Caco-2 (cell line): ENCODE measurements at regions not wholly inside any gene's neighbourhood (a gene's known extent, or its start where the extent isn't known, plus 50 kb on each side); places are given as distances from the start of the nearest gene placed in this dataset.

ENCODE experiments used
- BruUV-seq: library from RNA; stranded (reverse); fragments of 400-500 nt; replicated peaks from 2 replicates; lab custom pipeline; 2021; lab: Mats Ljungman, UMichigan
- CTCF ChIA-PET: fragments of 300-600 bp; sonication (Branson Sonifier 250); formaldehyde crosslinking; loops from one replicate; lab custom pipeline; 2022; ENCODE audit warnings: antibody characterized with exemption; lab: Charles Lee
- POLR2A ChIA-PET: fragments of 300-600 bp; sonication (Branson Sonifier 250); formaldehyde crosslinking; loops from one replicate; lab custom pipeline; 2022; ENCODE audit warnings: antibody characterized with exemption; lab: Charles Lee
- DNase-seq, 2 experiments: peaks; one replicate each; pipeline versions ENCODE4 v3.0.0 to v3.0.0-alpha.2; 2020 to 2022
- H3K27me3 ChIP-seq: replicated peaks from 2 replicates; pipeline ENCODE4 v1.6.0; 2011; ENCODE audit warnings: low read length; ENCODE audit not compliant: control insufficient read depth, insufficient read depth
- H3K36me3 ChIP-seq: 2 replicates; pipeline ENCODE4 v1.5.1; 2011; ENCODE audit warnings: low read length; ENCODE audit not compliant: control insufficient read depth, insufficient read depth
- H3K4me1 ChIP-seq: fragments of 250-450 bp; sonication (Bioruptor Pico); 2 replicates; pipeline ENCODE4 v1.5.1; 2020; ENCODE audit warnings: mild to moderate bottlenecking
- H3K4me3 ChIP-seq: 2 replicates; pipeline ENCODE4 v1.5.1; 2011; ENCODE audit warnings: low read depth, mild to moderate bottlenecking, control low read depth, low read length
- H3K9me3 ChIP-seq: fragments of 250-450 bp; sonication (Bioruptor Pico); 2 replicates; pipeline ENCODE4 v1.5.1; 2020; ENCODE audit warnings: mild to moderate bottlenecking, moderate library complexity
- H3K27ac Mint-ChIP-seq: one replicate; pipeline ENCODE4 v1.8.0; 2022; ENCODE audit warnings: mixed read lengths; ENCODE audit not compliant: unreplicated experiment
- H3K27me3 Mint-ChIP-seq: one replicate; pipeline ENCODE4 v1.8.0; 2022; ENCODE audit warnings: mixed read lengths; ENCODE audit not compliant: insufficient read depth, unreplicated experiment
- H3K36me3 Mint-ChIP-seq: one replicate; pipeline ENCODE4 v1.8.0; 2022; ENCODE audit warnings: mild to moderate bottlenecking, mixed read lengths; ENCODE audit not compliant: insufficient read depth, unreplicated experiment
- H3K4me1 Mint-ChIP-seq: one replicate; pipeline ENCODE4 v1.8.0; 2022; ENCODE audit warnings: low read depth, mixed read lengths; ENCODE audit not compliant: unreplicated experiment
- H3K4me3 Mint-ChIP-seq: one replicate; pipeline ENCODE4 v1.8.0; 2022; ENCODE audit warnings: mild to moderate bottlenecking, moderate library complexity, mixed read lengths; ENCODE audit not compliant: unreplicated experiment
- H3K9me3 Mint-ChIP-seq: one replicate; pipeline ENCODE4 v1.8.0; 2022; ENCODE audit warnings: mixed read lengths; ENCODE audit not compliant: unreplicated experiment
- intact Hi-C: fragments of 100-400 bp; cut with micrococcal nuclease; formaldehyde crosslinking; loops from one replicate; pipeline ENCODE4 v1.10.0; 2022; ENCODE audit not compliant: unreplicated experiment
- TF ChIP-seq, protein P1 (sequence below), 2 experiments: fragments of 200-600 bp in 1 of 2; IDR thresholded peaks; 1 replicate in 1 of 2; 2 replicates in 1 of 2; pipeline versions ENCODE4 v1.5.1 to v1.8.0; 2011 to 2022; ENCODE audit warnings: antibody characterized with exemption in 1 of 2, control low read depth in 1 of 2, inconsistent platforms in 1 of 2, low read depth in 1 of 2, low read length in 1 of 2, mild to moderate bottlenecking in 1 of 2, moderate library complexity in 1 of 2; ENCODE audit not compliant: insufficient read depth in 1 of 2, severe bottlenecking in 1 of 2, unreplicated experiment in 1 of 2

DNA sequence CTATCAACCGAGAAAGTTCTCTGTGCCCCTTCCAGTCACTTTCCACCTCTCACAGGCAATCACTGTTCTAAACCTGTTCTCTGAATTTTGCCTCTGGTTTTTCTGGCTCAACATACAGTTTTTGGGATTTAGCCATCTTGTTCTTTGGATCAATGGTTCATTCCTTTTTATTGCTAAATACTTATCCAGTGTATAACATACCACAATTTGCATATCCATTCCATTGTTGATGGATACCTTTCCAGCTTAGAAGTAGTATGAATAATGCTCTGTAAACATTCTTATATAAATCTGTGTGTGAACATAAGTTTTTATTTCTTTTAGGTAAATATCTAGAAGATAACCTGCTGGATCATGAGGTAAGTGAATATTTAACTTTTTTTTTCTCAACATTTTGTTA is 87.8 kb upstream of the FNDC3B start:
- no peaks in the 10 kb centered on the region for H3K9me3 Mint-ChIP-seq
- DNase-seq = no peak
- Histone ChIP-seq H3K36me3 (no peaks in the 10 kb centered on the region), H3K4me1 (0 out of 2 replicates have a peak, but pooled peaks cover 6% of the 10 kb centered on the region), H3K27me3 (no peaks in the 10 kb centered on the region), H3K4me3 (no peak overlapping the region), H3K9me3 (no peaks in the 10 kb centered on the region)
- no peak overlapping the region for H3K27ac Mint-ChIP-seq
- H3K4me1 Mint-ChIP-seq = peaks cover 6% of the 10 kb centered on the region
- CTCF ChIA-PET = no interaction called here
- no TSS peak for BruUV-seq
- intact Hi-C loops = no loop called here
- TF ChIP-seq, protein P1, sequence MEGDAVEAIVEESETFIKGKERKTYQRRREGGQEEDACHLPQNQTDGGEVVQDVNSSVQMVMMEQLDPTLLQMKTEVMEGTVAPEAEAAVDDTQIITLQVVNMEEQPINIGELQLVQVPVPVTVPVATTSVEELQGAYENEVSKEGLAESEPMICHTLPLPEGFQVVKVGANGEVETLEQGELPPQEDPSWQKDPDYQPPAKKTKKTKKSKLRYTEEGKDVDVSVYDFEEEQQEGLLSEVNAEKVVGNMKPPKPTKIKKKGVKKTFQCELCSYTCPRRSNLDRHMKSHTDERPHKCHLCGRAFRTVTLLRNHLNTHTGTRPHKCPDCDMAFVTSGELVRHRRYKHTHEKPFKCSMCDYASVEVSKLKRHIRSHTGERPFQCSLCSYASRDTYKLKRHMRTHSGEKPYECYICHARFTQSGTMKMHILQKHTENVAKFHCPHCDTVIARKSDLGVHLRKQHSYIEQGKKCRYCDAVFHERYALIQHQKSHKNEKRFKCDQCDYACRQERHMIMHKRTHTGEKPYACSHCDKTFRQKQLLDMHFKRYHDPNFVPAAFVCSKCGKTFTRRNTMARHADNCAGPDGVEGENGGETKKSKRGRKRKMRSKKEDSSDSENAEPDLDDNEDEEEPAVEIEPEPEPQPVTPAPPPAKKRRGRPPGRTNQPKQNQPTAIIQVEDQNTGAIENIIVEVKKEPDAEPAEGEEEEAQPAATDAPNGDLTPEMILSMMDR (IDR thresholded peaks at IDR 0.05; ENCODE audit: insufficient read depth in 1 of 2, low read depth in 1 of 2, low read length in 1 of 2, severe bottlenecking in 1 of 2, unreplicated experiment in 1 of 2) = no peak
- H3K4me3 Mint-ChIP-seq = no peak overlapping the region
- POLR2A ChIA-PET = no interaction called here
- no peaks in the 10 kb centered on the region for H3K36me3 Mint-ChIP-seq
- H3K27me3 Mint-ChIP-seq = no peaks in the 10 kb centered on the region

DNA sequence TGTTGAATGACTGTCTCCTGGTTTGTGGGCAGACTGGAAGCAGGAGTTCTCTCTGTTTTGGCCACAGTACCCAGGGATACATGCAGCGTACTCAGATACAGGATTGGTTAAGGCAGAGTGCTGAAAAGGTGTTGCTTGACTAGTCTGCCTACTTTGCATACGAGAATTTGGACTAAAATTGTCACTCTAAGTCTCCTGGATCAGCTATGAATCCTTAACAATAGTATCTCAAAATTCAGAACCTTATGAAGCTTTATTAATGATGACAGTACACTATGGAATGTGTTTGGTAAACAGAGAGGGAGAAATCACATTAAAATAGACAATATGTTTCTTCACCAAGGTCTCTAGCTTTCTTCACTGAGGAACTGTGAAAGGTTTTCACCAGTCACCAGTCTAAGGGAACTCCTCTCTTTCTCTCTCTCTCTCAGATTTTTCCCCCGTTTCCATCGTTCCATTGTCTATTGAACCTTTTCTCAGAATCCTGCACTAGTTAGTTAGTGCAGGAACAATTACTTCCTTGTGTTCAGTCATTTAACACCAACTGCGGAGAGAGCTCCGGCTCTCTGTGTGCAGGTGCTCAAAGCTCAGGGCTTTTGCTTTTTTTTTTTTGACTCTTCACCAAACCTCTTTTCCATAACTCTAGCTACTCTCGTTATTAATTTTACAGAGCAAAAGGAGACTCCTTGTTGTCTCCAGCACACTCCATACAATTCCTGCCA is 85.9 kb upstream of the FNDC3B start:
- H3K27me3 ChIP-seq = no peaks in the 10 kb centered on the region
- BruUV-seq = no TSS peak
- H3K4me1 ChIP-seq = 0 out of 2 replicates have a peak, but pooled peaks cover 6% of the 10 kb centered on the region
- no peak overlapping the region for H3K4me3 ChIP-seq
- intact Hi-C loops = no loop called here
- Mint-ChIP-seq H3K27me3 (no peaks in the 10 kb centered on the region), H3K27ac (no peak overlapping the region), H3K4me1 (peaks cover 6% of the 10 kb centered on the region), H3K4me3 (no peak overlapping the region), H3K9me3 (no peaks in the 10 kb centered on the region), H3K36me3 (no peaks in the 10 kb centered on the region)
- no peaks in the 10 kb centered on the region for H3K36me3 ChIP-seq
- H3K9me3 ChIP-seq = no peaks in the 10 kb centered on the region
- CTCF ChIA-PET = no interaction called here
- POLR2A ChIA-PET = no interaction called here
- DNase-seq = no peak
- TF ChIP-seq, protein P1 (IDR thresholded peaks at IDR 0.05; ENCODE audit: insufficient read depth in 1 of 2, low read depth in 1 of 2, low read length in 1 of 2, severe bottlenecking in 1 of 2, unreplicated experiment in 1 of 2) = no peak

DNA sequence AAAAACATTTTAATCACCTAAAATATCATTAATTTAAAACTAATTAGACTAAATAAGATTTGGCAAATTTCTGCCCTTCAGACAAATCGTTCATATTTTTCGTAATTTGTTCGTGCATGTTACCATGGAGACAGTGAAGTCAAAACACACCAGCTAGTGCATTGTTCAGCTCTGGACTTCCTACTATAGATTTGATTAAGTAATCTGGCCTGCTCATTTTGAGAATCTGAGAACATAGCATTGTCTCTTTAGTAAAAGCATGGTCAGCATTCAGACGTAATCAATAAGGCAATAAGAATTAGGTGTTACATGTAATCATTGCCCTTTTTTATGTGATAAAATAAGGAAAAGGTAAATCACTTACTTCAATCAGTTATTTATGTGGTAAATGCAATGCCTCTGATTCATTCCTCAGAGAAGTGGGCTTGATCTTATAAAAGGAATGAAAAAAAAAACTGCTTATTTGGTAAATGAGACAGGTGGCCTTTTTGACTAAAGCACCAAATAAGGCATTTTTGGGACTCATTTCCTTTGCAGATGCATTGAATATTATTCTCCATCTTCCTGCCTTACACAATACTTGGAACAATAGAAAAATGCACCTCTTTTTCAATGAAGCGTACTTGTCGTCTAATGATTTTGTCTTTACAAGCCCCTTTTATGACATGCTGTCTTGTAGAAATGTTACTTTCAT is 84.5 kb upstream of the FNDC3B start:
- Mint-ChIP-seq H3K27ac (no peak overlapping the region), H3K9me3 (no peaks in the 10 kb centered on the region), H3K4me1 (peaks cover 6% of the 10 kb centered on the region), H3K4me3 (no peak overlapping the region), H3K27me3 (no peaks in the 10 kb centered on the region), H3K36me3 (no peaks in the 10 kb centered on the region)
- DNase-seq = no peak
- ChIA-PET CTCF (no interaction called here), POLR2A (no interaction called here)
- BruUV-seq = no TSS peak
- no peaks in the 10 kb centered on the region for H3K27me3 ChIP-seq
- 0 out of 2 replicates have a peak, but pooled peaks cover 9% of the 10 kb centered on the region for H3K4me1 ChIP-seq
- no peaks in the 10 kb centered on the region for H3K9me3 ChIP-seq
- no peaks in the 10 kb centered on the region for H3K36me3 ChIP-seq
- H3K4me3 ChIP-seq = no peak overlapping the region
- TF ChIP-seq, protein P1 (IDR thresholded peaks at IDR 0.05; ENCODE audit: insufficient read depth in 1 of 2, low read depth in 1 of 2, low read length in 1 of 2, severe bottlenecking in 1 of 2, unreplicated experiment in 1 of 2) = no peak
- intact Hi-C loops = no loop called here
